GDM1 (cell line): ENCODE measurements at regions not wholly inside any gene's neighbourhood (a gene's known extent, or its start where the extent isn't known, plus 50 kb on each side); places are given as distances from the start of the nearest gene placed in this dataset.
"Not testable (repeated sequence)": the region's sequence is repeated elsewhere in the genome, so short reads cannot be mapped to it uniquely, and the experiment has no call there.

Source experiments
- DNase-seq: peaks from one replicate; lab custom pipeline; 2025; lab: John Stamatoyannopoulos, UW

- DNase-seq = no peak
Measured at GRCh38 chr2:57296795-57297517, 749.6 kb upstream of the VRK2 start.

- DNase-seq = no peak
Measured at GRCh38 chr2:57313678-57314077, 732.9 kb upstream of the VRK2 start.

GRCh38 chr2:57314682-57315081, 731.9 kb upstream of the VRK2 start:
- no peak for DNase-seq

GRCh38 chr2:57330447-57330846, 716.2 kb upstream of the VRK2 start:
- DNase-seq = no peak

- DNase-seq = no peak
Measured at GRCh38 chr2:57333221-57333620, 713.4 kb upstream of the VRK2 start.

GRCh38 chr2:57343391-57344006, 703.1 kb upstream of the VRK2 start:
- DNase-seq = no peak

GRCh38 chr2:57368190-57368589, 678.4 kb upstream of the VRK2 start:
- DNase-seq = no peak

GRCh38 chr2:57370882-57371585, 675.6 kb upstream of the VRK2 start:
- no peak for DNase-seq

- DNase-seq = no peak
Measured at GRCh38 chr2:57372237-57372984, 674.2 kb upstream of the VRK2 start.

GRCh38 chr2:57373530-57373929, 673.1 kb upstream of the VRK2 start:
- no peak for DNase-seq

GRCh38 chr2:57376985-57377384, 669.6 kb upstream of the VRK2 start:
- no peak for DNase-seq

GRCh38 chr2:57386305-57386704, 660.3 kb upstream of the VRK2 start:
- no peak for DNase-seq

- DNase-seq = peak; percentile 69
Measured at GRCh38 chr2:57396355-57397098, 650.1 kb upstream of the VRK2 start.

GRCh38 chr2:57397550-57398360, 648.9 kb upstream of the VRK2 start:
- DNase-seq = no peak

- DNase-seq = no peak
Measured at GRCh38 chr2:57399057-57399456, 647.5 kb upstream of the VRK2 start.

- no peak for DNase-seq
Measured at GRCh38 chr2:57402096-57402495, 644.5 kb upstream of the VRK2 start.

- DNase-seq = no peak
Measured at GRCh38 chr2:57402755-57403154, 643.9 kb upstream of the VRK2 start.

- no peak for DNase-seq
Measured at GRCh38 chr2:57407772-57408201, 638.8 kb upstream of the VRK2 start.

- DNase-seq = no peak
Measured at GRCh38 chr2:57408587-57408986, 638.0 kb upstream of the VRK2 start.

- DNase-seq = no peak
Measured at GRCh38 chr2:57417007-57417406, 629.6 kb upstream of the VRK2 start.

- not testable (repeated sequence) for DNase-seq
Measured at GRCh38 chr2:57418859-57419346, 627.7 kb upstream of the VRK2 start.
